ENCODE measurements at regions not wholly inside any gene's neighbourhood (a gene's known extent, or its start where the extent isn't known, plus 50 kb on each side); places are given as distances from the start of the nearest gene placed in this dataset.

DNA sequence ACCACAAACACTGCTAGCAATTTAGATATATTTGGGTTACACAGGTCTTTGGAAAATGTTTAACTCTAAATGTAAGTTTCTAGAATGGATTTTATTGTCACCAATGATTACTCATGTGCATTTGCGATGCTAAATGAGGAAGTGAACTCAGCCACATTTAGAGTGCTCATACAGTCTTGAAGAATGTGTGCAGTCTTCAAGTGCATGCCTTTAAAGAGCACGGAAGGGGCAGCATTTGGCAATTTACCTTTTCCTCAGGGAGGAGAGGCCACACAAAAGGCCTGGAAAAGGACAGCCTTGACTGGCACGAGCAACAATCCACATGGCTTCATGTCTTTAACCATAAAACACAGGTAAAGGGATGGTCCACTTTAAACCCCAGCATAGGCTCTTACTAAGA lies 78.5 kb upstream of the STK17B start:
- no peak for TF ChIP-seq CTCF (IDR thresholded peaks at IDR 0.05; ENCODE audit: low read depth, low read length)
- TF ChIP-seq EZH2phosphoT487 (IDR thresholded peaks at IDR 0.05; ENCODE audit: low read depth): no peak

Data from OCI-LY3 (cell line).